CD8-positive, alpha-beta memory T cell (primary cell): ENCODE measurements at regions not wholly inside any gene's neighbourhood (a gene's known extent, or its start where the extent isn't known, plus 50 kb on each side); places are given as distances from the start of the nearest gene placed in this dataset.

Source experiments
- CTCF ChIA-PET: fragments of 350-600 bp; sonication (Branson Sonifier 250); formaldehyde crosslinking; loops from one replicate; lab custom pipeline; 2021; ENCODE audit warnings: antibody characterized with exemption; lab: Charles Lee
- POLR2A ChIA-PET: fragments of 350-600 bp; sonication (Branson Sonifier 250); formaldehyde crosslinking; loops from one replicate; lab custom pipeline; 2021; ENCODE audit warnings: antibody characterized with exemption; lab: Charles Lee
- DNase-seq, 5 donors: peaks; one replicate each; pipeline versions ENCODE4 v3.0.0 to v3.0.0-alpha.2; 2020 to 2022; ENCODE audit warnings: mixed read lengths in 1 of 5
- H3K27ac ChIP-seq: one replicate; pipeline ENCODE4 v1.7.0; 2013; ENCODE audit warnings: low read depth, mild to moderate bottlenecking, low read length, moderate library complexity
- H3K27me3 ChIP-seq: 2 replicates; pipeline ENCODE4 v1.7.0; 2013; ENCODE audit warnings: low read length, mild to moderate bottlenecking; ENCODE audit not compliant: insufficient read depth, poor library complexity, severe bottlenecking
- H3K36me3 ChIP-seq: 2 replicates; pipeline ENCODE4 v1.7.0; 2013; ENCODE audit warnings: mild to moderate bottlenecking, low read length, moderate library complexity; ENCODE audit not compliant: insufficient read depth
- H3K4me1 ChIP-seq: 2 replicates; pipeline ENCODE4 v1.7.0; 2013; ENCODE audit warnings: mild to moderate bottlenecking, low read length, moderate library complexity; ENCODE audit not compliant: insufficient read depth
- H3K4me3 ChIP-seq: 2 replicates; pipeline ENCODE4 v1.7.0; 2013; ENCODE audit warnings: mild to moderate bottlenecking, low read length
- H3K9me3 ChIP-seq: 2 replicates; pipeline ENCODE4 v1.7.0; 2013; ENCODE audit warnings: mild to moderate bottlenecking, low read length
- H3K27ac Mint-ChIP-seq, 8 donors: one replicate each; pipeline ENCODE4 v1.8.0; 2020 to 2021; ENCODE audit warnings: mixed read lengths in 8 of 8, mild to moderate bottlenecking in 6 of 8, inconsistent platforms in 3 of 8, moderate library complexity in 3 of 8
- H3K27me3 Mint-ChIP-seq, 2 donors: one replicate each; pipeline ENCODE4 v1.8.0; 2020 to 2021; ENCODE audit warnings: mixed read lengths in 2 of 2, mild to moderate bottlenecking in 1 of 2, moderate library complexity in 1 of 2
- H3K36me3 Mint-ChIP-seq, 3 donors: one replicate each; pipeline ENCODE4 v1.8.0; 2020 to 2021; ENCODE audit warnings: mixed read lengths in 3 of 3, inconsistent platforms in 1 of 3, mild to moderate bottlenecking in 1 of 3
- H3K4me1 Mint-ChIP-seq, 3 donors: one replicate each; pipeline ENCODE4 v1.8.0; 2020 to 2021; ENCODE audit warnings: mixed read lengths in 3 of 3, inconsistent platforms in 1 of 3, mild to moderate bottlenecking in 1 of 3
- H3K4me3 Mint-ChIP-seq, 7 donors: one replicate each; pipeline ENCODE4 v1.8.0; 2020 to 2021; ENCODE audit warnings: mixed read lengths in 7 of 7, mild to moderate bottlenecking in 6 of 7, moderate library complexity in 4 of 7, inconsistent platforms in 2 of 7
- H3K9me3 Mint-ChIP-seq, 5 donors: one replicate each; pipeline ENCODE4 v1.8.0; 2020 to 2022; ENCODE audit warnings: mixed read lengths in 5 of 5, mild to moderate bottlenecking in 3 of 5, moderate library complexity in 2 of 5, inconsistent platforms in 1 of 5

DNA sequence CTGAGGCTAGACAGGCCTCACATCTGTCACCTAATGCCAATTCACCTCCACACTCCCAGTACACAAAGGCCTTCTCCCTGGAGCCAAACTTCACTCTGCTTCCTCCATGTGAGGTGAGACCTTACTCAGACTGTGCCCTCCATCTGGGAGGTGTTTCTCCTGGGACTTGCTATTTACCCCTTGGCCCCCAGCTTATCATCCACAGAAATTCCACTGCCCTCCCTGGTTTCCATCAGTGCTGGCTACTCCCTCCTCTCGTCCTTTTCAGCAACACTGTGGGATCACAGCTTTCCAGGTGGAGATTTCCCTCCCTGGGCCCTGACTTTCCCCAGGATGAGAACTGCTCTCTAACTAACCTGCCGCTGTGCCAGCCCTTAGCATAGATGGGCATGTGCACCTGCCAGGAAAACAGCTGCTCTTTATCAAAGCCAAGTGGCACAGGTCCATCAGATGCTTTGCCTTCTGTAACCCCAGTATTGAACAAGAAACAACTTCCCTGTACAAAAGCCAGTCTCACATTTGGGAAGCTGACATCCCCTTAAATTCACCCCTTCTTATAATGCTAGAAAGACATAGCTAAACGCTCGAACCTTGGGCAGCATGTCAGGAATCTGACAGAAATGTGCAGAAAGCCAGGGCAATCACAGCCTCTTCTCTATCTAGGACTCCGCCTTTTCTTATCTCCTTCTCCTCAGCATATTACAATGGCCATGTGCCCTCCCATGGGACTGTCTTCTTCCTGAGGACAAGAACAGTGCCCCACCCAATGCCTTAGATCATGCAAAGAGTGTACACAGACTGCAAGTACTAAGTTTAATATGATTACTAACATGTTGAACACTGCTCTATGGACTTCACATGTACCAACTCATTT lies 535.5 kb upstream of the ID2 start:
- no peaks in the 10 kb centered on the region for H3K9me3 Mint-ChIP-seq
- no peaks in the 10 kb centered on the region for H3K27me3 Mint-ChIP-seq
- H3K36me3 Mint-ChIP-seq = no peaks in the 10 kb centered on the region
- H3K4me3 Mint-ChIP-seq = no peak overlapping the region
- ChIA-PET CTCF (no interaction called here), POLR2A (no interaction called here)
- no peak overlapping the region for H3K27ac ChIP-seq
- no peak overlapping the region for H3K4me3 ChIP-seq
- no peaks in the 10 kb centered on the region for H3K27me3 ChIP-seq
- no peaks in the 10 kb centered on the region for H3K36me3 ChIP-seq
- no peak for DNase-seq
- H3K4me1 Mint-ChIP-seq = no peaks in the 10 kb centered on the region
- H3K4me1 ChIP-seq = no peaks in the 10 kb centered on the region
- H3K9me3 ChIP-seq = no peaks in the 10 kb centered on the region
- peak overlapping the region in 2 of 8 donors; percentile 10 to 80 for H3K27ac Mint-ChIP-seq

- Histone ChIP-seq H3K27me3 (no peaks in the 10 kb centered on the region), H3K27ac (no peak overlapping the region), H3K4me3 (no peak overlapping the region), H3K9me3 (no peaks in the 10 kb centered on the region), H3K36me3 (no peaks in the 10 kb centered on the region), H3K4me1 (no peaks in the 10 kb centered on the region)
- ChIA-PET POLR2A (no interaction called here), CTCF (no interaction called here)
- H3K36me3 Mint-ChIP-seq = no peaks in the 10 kb centered on the region
- no peak for DNase-seq
- no peak overlapping the region for H3K4me3 Mint-ChIP-seq
- H3K9me3 Mint-ChIP-seq = no peaks in the 10 kb centered on the region
- H3K27ac Mint-ChIP-seq = peak overlapping the region in 1 of 8 donors; percentile 61
- H3K4me1 Mint-ChIP-seq = peaks cover 10 to 12% (median 10%) of the 10 kb centered on the region in 3 donors
- peaks cover 0 to 1% of the 10 kb centered on the region in 2 donors for H3K27me3 Mint-ChIP-seq
Measured at GRCh38 chr2:8148260-8149006, 533.4 kb upstream of the ID2 start.

GRCh38 chr2:8149007-8149405 lies 532.9 kb upstream of the ID2 start:
- DNase-seq = no peak
- H3K9me3 Mint-ChIP-seq = no peaks in the 10 kb centered on the region
- H3K27me3 Mint-ChIP-seq = peaks cover 0 to 1% of the 10 kb centered on the region in 2 donors
- Histone ChIP-seq H3K9me3 (no peaks in the 10 kb centered on the region), H3K27me3 (no peaks in the 10 kb centered on the region), H3K4me3 (no peak overlapping the region), H3K27ac (no peak overlapping the region), H3K36me3 (no peaks in the 10 kb centered on the region), H3K4me1 (no peaks in the 10 kb centered on the region)
- no peaks in the 10 kb centered on the region for H3K36me3 Mint-ChIP-seq
- H3K4me1 Mint-ChIP-seq = peaks cover 10 to 12% (median 10%) of the 10 kb centered on the region in 3 donors
- H3K4me3 Mint-ChIP-seq = no peak overlapping the region
- CTCF ChIA-PET = interaction anchor here (1.2 kb wide), 1 partner anchor 11 kb away, joined by 4 read pairs; no protein-coding TSS in a partner anchor
- POLR2A ChIA-PET = no interaction called here
- H3K27ac Mint-ChIP-seq = no peak overlapping the region

- ChIA-PET CTCF (interaction anchor here (1.2 kb wide), 1 partner anchor 10 kb away, joined by 4 read pairs; no protein-coding TSS in a partner anchor), POLR2A (no interaction called here)
- no peaks in the 10 kb centered on the region for H3K27me3 ChIP-seq
- no peak for DNase-seq
- peaks cover 0 to 1% of the 10 kb centered on the region in 2 donors for H3K27me3 Mint-ChIP-seq
- no peaks in the 10 kb centered on the region for H3K9me3 ChIP-seq
- peaks cover 10 to 12% (median 12%) of the 10 kb centered on the region in 3 donors for H3K4me1 Mint-ChIP-seq
- H3K4me3 Mint-ChIP-seq = no peak overlapping the region
- no peaks in the 10 kb centered on the region for H3K4me1 ChIP-seq
- no peak overlapping the region for H3K27ac ChIP-seq
- H3K9me3 Mint-ChIP-seq = no peaks in the 10 kb centered on the region
- peaks cover 0 to 6% (median 0%) of the 10 kb centered on the region in 3 donors for H3K36me3 Mint-ChIP-seq
- H3K4me3 ChIP-seq = no peak overlapping the region
- H3K27ac Mint-ChIP-seq = no peak overlapping the region
- no peaks in the 10 kb centered on the region for H3K36me3 ChIP-seq
Measured at GRCh38 chr2:8149985-8150539, 531.8 kb upstream of the ID2 start.

DNA sequence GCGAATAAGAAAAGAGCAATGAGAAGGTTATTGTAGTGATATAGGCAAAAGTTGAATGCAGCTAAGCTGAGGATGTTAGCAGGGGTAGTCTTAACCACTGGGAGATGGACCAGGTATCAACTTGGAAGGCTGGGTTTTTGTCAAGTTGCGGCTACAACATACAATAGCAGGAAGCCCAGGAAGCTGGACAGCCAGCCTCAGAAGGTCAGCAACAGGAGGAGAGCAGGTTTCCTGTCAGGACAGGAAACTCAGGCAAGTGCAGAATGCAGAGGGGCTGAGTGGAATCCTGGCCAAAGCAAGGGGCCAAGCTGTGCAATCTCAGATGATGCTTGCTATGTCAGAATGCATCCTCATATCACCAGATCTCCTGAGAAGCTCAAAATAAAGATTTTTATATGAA lies 530.0 kb upstream of the ID2 start:
- Mint-ChIP-seq H3K4me3 (no peak overlapping the region), H3K27me3 (peaks cover 0 to 1% of the 10 kb centered on the region in 2 donors), H3K9me3 (no peaks in the 10 kb centered on the region), H3K27ac (peak overlapping the region in 1 of 8 donors; percentile 51), H3K36me3 (peaks cover 0 to 13% (median 3%) of the 10 kb centered on the region in 3 donors), H3K4me1 (peaks cover 10 to 12% (median 12%) of the 10 kb centered on the region in 3 donors)
- no peaks in the 10 kb centered on the region for H3K9me3 ChIP-seq
- no peak overlapping the region for H3K4me3 ChIP-seq
- no peaks in the 10 kb centered on the region for H3K36me3 ChIP-seq
- no peaks in the 10 kb centered on the region for H3K4me1 ChIP-seq
- ChIA-PET CTCF (no interaction called here), POLR2A (no interaction called here)
- no peak for DNase-seq
- H3K27ac ChIP-seq = no peak overlapping the region
- no peaks in the 10 kb centered on the region for H3K27me3 ChIP-seq

- H3K27ac Mint-ChIP-seq = peak overlapping the region in 3 of 8 donors; percentile 16 to 51 (median 37)
- H3K9me3 Mint-ChIP-seq = no peaks in the 10 kb centered on the region
- peaks cover 10 to 12% (median 12%) of the 10 kb centered on the region in 3 donors for H3K4me1 Mint-ChIP-seq
- POLR2A ChIA-PET = no interaction called here
- H3K36me3 Mint-ChIP-seq = peaks cover 0 to 17% (median 3%) of the 10 kb centered on the region in 3 donors
- Histone ChIP-seq H3K4me3 (no peak overlapping the region), H3K4me1 (no peaks in the 10 kb centered on the region), H3K36me3 (no peaks in the 10 kb centered on the region), H3K27me3 (no peaks in the 10 kb centered on the region), H3K27ac (no peak overlapping the region), H3K9me3 (no peaks in the 10 kb centered on the region)
- H3K27me3 Mint-ChIP-seq = peaks cover 0 to 1% of the 10 kb centered on the region in 2 donors
- no peak for DNase-seq
- CTCF ChIA-PET = no interaction called here
- H3K4me3 Mint-ChIP-seq = peak overlapping the region in 1 of 7 donors; percentile 41
Measured at GRCh38 chr2:8152392-8153257, 529.2 kb upstream of the ID2 start.

DNA sequence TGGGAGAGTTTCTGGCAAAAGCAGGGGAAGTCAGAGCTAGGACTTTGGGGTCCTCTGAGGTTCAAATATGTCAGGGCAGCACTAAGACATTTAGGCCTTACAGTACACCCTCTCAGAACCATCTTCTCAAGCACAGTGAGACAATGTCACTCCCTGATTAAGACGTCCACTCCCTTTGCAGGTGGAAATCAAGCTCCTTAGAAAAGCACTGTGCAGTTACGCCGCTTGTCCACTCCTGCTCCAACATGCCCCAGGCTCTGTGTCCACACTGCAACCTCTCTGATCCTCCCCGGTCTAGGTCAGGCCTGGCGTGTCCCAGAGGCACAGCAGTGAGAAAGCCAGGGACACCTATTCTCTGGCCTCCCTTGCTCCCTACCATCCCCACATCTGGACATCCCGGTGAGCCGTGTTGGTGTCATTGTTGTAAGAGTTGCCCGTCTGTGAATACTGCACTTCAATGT lies 528.6 kb upstream of the ID2 start:
- no peak overlapping the region for H3K27ac ChIP-seq
- DNase-seq = no peak
- H3K36me3 ChIP-seq = no peaks in the 10 kb centered on the region
- no peaks in the 10 kb centered on the region for H3K27me3 ChIP-seq
- H3K4me1 Mint-ChIP-seq = peaks cover 10 to 12% (median 12%) of the 10 kb centered on the region in 3 donors
- H3K9me3 ChIP-seq = no peaks in the 10 kb centered on the region
- no peaks in the 10 kb centered on the region for H3K9me3 Mint-ChIP-seq
- H3K4me3 ChIP-seq = no peak overlapping the region
- no peak overlapping the region for H3K4me3 Mint-ChIP-seq
- CTCF ChIA-PET = no interaction called here
- H3K27me3 Mint-ChIP-seq = peaks cover 0 to 1% of the 10 kb centered on the region in 2 donors
- H3K27ac Mint-ChIP-seq = peak overlapping the region in 1 of 8 donors; percentile 38
- no peaks in the 10 kb centered on the region for H3K4me1 ChIP-seq
- H3K36me3 Mint-ChIP-seq = peaks cover 0 to 17% (median 3%) of the 10 kb centered on the region in 3 donors
- POLR2A ChIA-PET = no interaction called here
